GM12891 (cell line): ENCODE measurements at regions not wholly inside any gene's neighbourhood (a gene's known extent, or its start where the extent isn't known, plus 50 kb on each side); places are given as distances from the start of the nearest gene placed in this dataset.

Experiments
- POLR2A ChIP-seq: IDR thresholded peaks from 2 replicates; pipeline ENCODE4 v1.6.1; 2011; ENCODE audit warnings: low read depth, low read length, control low read depth
- POLR2AphosphoS5 ChIP-seq: IDR thresholded peaks from 2 replicates; pipeline ENCODE4 v1.6.1; 2011; ENCODE audit warnings: low read depth, low read length, control low read depth
- POU2F2 ChIP-seq: IDR thresholded peaks from 2 replicates; pipeline ENCODE4 v1.6.1; 2011; ENCODE audit warnings: low read depth, mild to moderate bottlenecking, control low read depth, low read length, moderate library complexity
- SPI1 ChIP-seq: IDR thresholded peaks from 2 replicates; pipeline ENCODE4 v1.6.1; 2011; ENCODE audit warnings: low read depth, low read length, control low read depth
- TAF1 ChIP-seq: IDR thresholded peaks from 2 replicates; pipeline ENCODE4 v1.6.1; 2011; ENCODE audit warnings: low read depth, low read length, control low read depth

DNA sequence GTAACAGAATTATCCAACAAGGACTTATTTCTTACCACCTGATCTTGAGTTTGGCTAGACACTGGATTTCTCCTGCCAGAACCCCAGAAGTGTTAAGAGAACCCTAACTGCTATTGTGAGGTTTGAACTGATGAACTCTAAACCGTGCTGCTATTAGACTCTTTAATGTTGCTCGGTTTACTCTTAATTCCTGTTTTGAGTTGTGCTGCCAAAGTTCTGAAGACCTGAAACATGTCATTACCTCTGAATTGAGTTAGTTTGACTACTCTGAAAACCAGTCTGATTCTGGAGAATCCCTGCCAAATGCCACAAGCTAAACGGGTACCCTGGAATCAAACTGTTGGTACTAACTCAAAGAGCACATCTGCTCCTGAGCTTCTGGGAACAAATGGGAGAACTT, 215.5 kb downstream of the KLF12 start:
- TF ChIP-seq TAF1 (no peak), POLR2AphosphoS5 (no peak), POLR2A (no peak), SPI1 (no peak), POU2F2 (no peak)
